ENCODE measurements at regions not wholly inside any gene's neighbourhood (a gene's known extent, or its start where the extent isn't known, plus 50 kb on each side); places are given as distances from the start of the nearest gene placed in this dataset.

GRCh38 chrY:21261158-21261557 lies 250.0 kb upstream of the RBMY1B start:
- no peak for DNase-seq (ENCODE audit: low read depth in 1 of 2, low spot score in 1 of 2)

- no peak for DNase-seq (ENCODE audit: low read depth in 1 of 2, low spot score in 1 of 2)
These were observed 244.4 kb upstream of the RBMY1B start for GRCh38 chrY:21266751-21267150.

GRCh38 chrY:21267164-21267563 lies 244.0 kb upstream of the RBMY1B start:
- no peak for DNase-seq (ENCODE audit: low read depth in 1 of 2, low spot score in 1 of 2)

- no peak for DNase-seq (ENCODE audit: low read depth in 1 of 2, low spot score in 1 of 2)
These were observed 223.4 kb upstream of the RBMY1B start for GRCh38 chrY:21287769-21288168.

GRCh38 chrY:21288908-21289307 lies 222.2 kb upstream of the RBMY1B start:
- DNase-seq (ENCODE audit: low read depth in 1 of 2, low spot score in 1 of 2), result no peak

- DNase-seq (ENCODE audit: low read depth in 1 of 2, low spot score in 1 of 2), result no peak
These were observed 215.9 kb upstream of the RBMY1B start for GRCh38 chrY:21295206-21295605.

- no peak for DNase-seq (ENCODE audit: low read depth in 1 of 2, low spot score in 1 of 2)
These were observed 208.9 kb upstream of the RBMY1B start for GRCh38 chrY:21302278-21302677.

GRCh38 chrY:21315366-21315765 lies 195.8 kb upstream of the RBMY1B start:
- DNase-seq (ENCODE audit: low read depth in 1 of 2, low spot score in 1 of 2), result no peak
